ENCODE measurements at regions not wholly inside any gene's neighbourhood (a gene's known extent, or its start where the extent isn't known, plus 50 kb on each side); places are given as distances from the start of the nearest gene placed in this dataset.

- TF ChIP-seq CTCF (optimal IDR thresholded peaks at IDR 0.05 in 1 of 3, IDR thresholded peaks at IDR 0.05 in 1 of 3, conservative IDR thresholded peaks at IDR 0.05 in 1 of 3; ENCODE audit: extremely low read depth in 1 of 3, insufficient read depth in 2 of 3, low read length in 3 of 3): no peak
- no peak for TF ChIP-seq EZH2 (IDR thresholded peaks at IDR 0.05; ENCODE audit: low read length)
Observed at GRCh38 chr4:41822325-41822724, 73.8 kb upstream of the PHOX2B start.
